HepG2 (cell line): ENCODE measurements at regions not wholly inside any gene's neighbourhood (a gene's known extent, or its start where the extent isn't known, plus 50 kb on each side); places are given as distances from the start of the nearest gene placed in this dataset.

Source experiments
- ATAC-seq: fragments of 200-7000 bp; cut with Tn5 transposase; 3 replicates; pipeline ENCODE4 v1.9.1; 2020; ENCODE audit warnings: mild to moderate bottlenecking, moderate library complexity
- BruUV-seq: library from RNA; stranded (reverse); fragments of 400-500 nt; replicated peaks from 2 replicates; lab custom pipeline; 2021; lab: Mats Ljungman, UMichigan
- CTCF ChIA-PET: fragments of 300-600 bp; formaldehyde crosslinking; extraction: SDS; loops from one replicate; lab custom pipeline; 2021; ENCODE audit warnings: low total read pairs, inconsistent platforms, low intra/inter-chr PET ratio; lab: Yijun Ruan, JAX
- POLR2A ChIA-PET: fragments of 350-600 bp; sonication (Branson Sonifier 250); formaldehyde crosslinking; loops from one replicate; lab custom pipeline; 2020; ENCODE audit warnings: antibody characterized with exemption, inconsistent platforms; lab: Yijun Ruan, JAX
- DNase-seq: peaks from one replicate; pipeline ENCODE4 v3.0.0-alpha.2; 2015; ENCODE audit warnings: low spot score
- FAIRE-seq: peaks from 3 replicates; lab custom pipeline; 2011; peaks lifted over from hg19 to GRCh38; lab: Jason Lieb, UNC
- H2AFZ ChIP-seq: one replicate; pipeline ENCODE4 v1.6.1; 2011; ENCODE audit warnings: low read length, inconsistent platforms
- H3K27ac ChIP-seq: fragments of 300-600 bp; 3 replicates; pipeline ENCODE4 v1.8.0; 2011; ENCODE audit warnings: mixed run types, mild to moderate bottlenecking, mixed read lengths, low read length, inconsistent platforms; ENCODE audit not compliant: insufficient read depth; ENCODE audit errors: extremely low read length
- H3K27me3 ChIP-seq, 2 experiments: fragments of 200-600 bp in 1 of 2; 2 replicates in 1 of 2; 3 replicates in 1 of 2; pipeline versions ENCODE4 v1.6.0 to v1.8.0; 2011; ENCODE audit warnings: low read length in 2 of 2, mild to moderate bottlenecking in 2 of 2, moderate library complexity in 2 of 2, inconsistent platforms in 1 of 2; ENCODE audit not compliant: insufficient read depth in 2 of 2, control insufficient read depth in 1 of 2
- H3K36me3 ChIP-seq, 2 experiments: fragments of 200-600 bp in 1 of 2; replicated peaks in 1 of 2; 2 replicates in 1 of 2; 3 replicates in 1 of 2; pipeline versions ENCODE4 v1.5.1 to v1.8.0; 2011; ENCODE audit warnings: low read length in 2 of 2, inconsistent platforms in 1 of 2; ENCODE audit not compliant: insufficient read depth in 2 of 2, control insufficient read depth in 1 of 2
- H3K4me1 ChIP-seq: 2 replicates; pipeline ENCODE4 v1.5.1; 2012; ENCODE audit warnings: low read length, inconsistent platforms; ENCODE audit not compliant: insufficient read depth
- H3K4me2 ChIP-seq: 2 replicates; pipeline ENCODE4 v1.6.0; 2011; ENCODE audit warnings: low read depth, low read length, inconsistent platforms
- H3K4me3 ChIP-seq, 3 experiments: fragments of 200-600 bp in 1 of 3; sonication (generic), shearing (Covaris generic) in 1 of 3; replicated peaks in 1 of 3; 2 replicates each; pipeline ENCODE4 v1.5.1; 2011 to 2016; ENCODE audit warnings: low read length in 3 of 3, inconsistent platforms in 2 of 3, low read depth in 2 of 3, mild to moderate bottlenecking in 2 of 3, control low read depth in 1 of 3, mixed read lengths in 1 of 3; ENCODE audit not compliant: insufficient read depth in 1 of 3
- H3K79me2 ChIP-seq: one replicate; pipeline ENCODE4 v1.6.1; 2011; ENCODE audit warnings: low read length, inconsistent platforms; ENCODE audit not compliant: insufficient read depth
- H3K9ac ChIP-seq: 2 replicates; pipeline ENCODE4 v1.6.0; 2011; ENCODE audit warnings: mild to moderate bottlenecking, low read depth, low read length, inconsistent platforms; ENCODE audit not compliant: insufficient read depth
- H3K9me3 ChIP-seq: 2 replicates; pipeline ENCODE4 v1.5.1; 2012; ENCODE audit warnings: mild to moderate bottlenecking, low read length
- H4K20me1 ChIP-seq: 2 replicates; pipeline ENCODE4 v1.6.0; 2011; ENCODE audit warnings: inconsistent platforms, mild to moderate bottlenecking, low read length, moderate library complexity; ENCODE audit not compliant: insufficient read depth
- CHD2 ChIP-seq: IDR thresholded peaks from 2 replicates; pipeline ENCODE4 v1.6.1; 2011; ENCODE audit warnings: low read depth, low read length, improper control_type of control experiment
- MED1 ChIP-seq: sonication (generic); formaldehyde crosslinking; IDR thresholded peaks from 2 replicates; pipeline ENCODE4 v1.4.0; 2020; ENCODE audit warnings: missing genetic modification reagents
- MEIS2 ChIP-seq: sonication (generic); formaldehyde crosslinking; IDR thresholded peaks from 2 replicates; pipeline ENCODE4 v1.9.0; 2021; ENCODE audit warnings: mild to moderate bottlenecking, missing genetic modification reagents
- RBAK ChIP-seq: sonication (generic); formaldehyde crosslinking; IDR thresholded peaks from 2 replicates; pipeline ENCODE4 v1.5.1; 2020; ENCODE audit warnings: mild to moderate bottlenecking, missing genetic modification reagents
- ZNF260 ChIP-seq: sonication (generic); formaldehyde crosslinking; IDR thresholded peaks from 2 replicates; pipeline ENCODE4 v1.4.0; 2020; ENCODE audit warnings: missing genetic modification reagents, low read depth, mild to moderate bottlenecking, borderline replicate concordance
- WGBS: methylation state at CpG from one replicate; pipeline ENCODE4 v1.1.6; 2017; ENCODE audit warnings: low lambda C conversion rate; 5-methylcytosine and 5-hydroxymethylcytosine counted together
- in situ Hi-C: cut with HindIII; loops from 2 replicates; pipeline ENCODE4 v1.10.0; 2017; ENCODE audit warnings: low pct_unique_long_range_greater_than_20kb; ENCODE audit not compliant: extremely low pct_ligation_motif_present
- intact Hi-C: fragments of 100-400 bp; cut with micrococcal nuclease; formaldehyde crosslinking; loops from one replicate; pipeline ENCODE4 v1.10.0; 2022; ENCODE audit not compliant: unreplicated experiment
- TF ChIP-seq, protein P1 (sequence below): sonication (generic); formaldehyde crosslinking; IDR thresholded peaks from 2 replicates; pipeline ENCODE4 v1.4.0; 2020; ENCODE audit warnings: missing genetic modification reagents, mild to moderate bottlenecking, borderline replicate concordance

DNA sequence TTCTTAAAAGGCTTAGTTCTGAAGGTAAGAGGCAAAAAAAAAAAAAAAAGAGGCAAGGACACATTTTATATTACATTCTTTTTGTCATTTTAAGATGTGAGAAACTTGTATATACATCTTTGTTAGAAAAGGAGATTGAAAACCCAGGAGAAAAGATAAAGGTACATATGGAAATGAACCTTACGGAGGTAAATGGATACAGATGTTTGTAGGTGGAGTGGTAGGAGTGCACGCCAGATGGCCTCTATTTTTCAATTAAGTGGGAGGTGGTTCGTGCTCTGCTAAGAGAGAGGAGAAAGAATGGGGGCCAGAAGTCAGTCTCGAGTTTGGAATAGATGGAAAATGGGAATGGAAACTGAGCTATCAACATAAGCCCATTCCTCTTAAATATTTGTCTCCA lies 622.5 kb upstream of the GHITM start:
- TF ChIP-seq CHD2 = no peak
- TF ChIP-seq, protein P1, sequence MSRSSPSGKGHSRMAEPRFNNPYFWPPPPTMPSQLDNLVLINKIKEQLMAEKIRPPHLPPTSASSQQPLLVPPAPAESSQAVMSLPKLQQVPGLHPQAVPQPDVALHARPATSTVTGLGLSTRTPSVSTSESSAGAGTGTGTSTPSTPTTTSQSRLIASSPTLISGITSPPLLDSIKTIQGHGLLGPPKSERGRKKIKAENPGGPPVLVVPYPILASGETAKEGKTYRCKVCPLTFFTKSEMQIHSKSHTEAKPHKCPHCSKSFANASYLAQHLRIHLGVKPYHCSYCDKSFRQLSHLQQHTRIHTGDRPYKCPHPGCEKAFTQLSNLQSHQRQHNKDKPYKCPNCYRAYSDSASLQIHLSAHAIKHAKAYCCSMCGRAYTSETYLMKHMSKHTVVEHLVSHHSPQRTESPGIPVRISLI = no peak
- H3K9me3 ChIP-seq = peaks cover 76% of the 10 kb centered on the region
- H4K20me1 ChIP-seq = no peaks in the 10 kb centered on the region
- in situ Hi-C loops = no loop called here
- under 1% methylated on average over 4 of the region's 4 CpGs for WGBS
- H3K4me1 ChIP-seq = no peaks in the 10 kb centered on the region
- no peak overlapping the region for H2AFZ ChIP-seq
- H3K79me2 ChIP-seq = no peaks in the 10 kb centered on the region
- ChIA-PET CTCF (no interaction called here), POLR2A (no interaction called here)
- DNase-seq (no peak), FAIRE-seq (no peak), ATAC-seq (no peak)
- H3K9ac ChIP-seq = no peak overlapping the region
- BruUV-seq = no TSS peak
- intact Hi-C loops = no loop called here
- no peaks in the 10 kb centered on the region for H3K36me3 ChIP-seq
- H3K27me3 ChIP-seq = no peaks in the 10 kb centered on the region; a peak in 1 of 5 replicates
- H3K4me2 ChIP-seq = no peak overlapping the region
- H3K4me3 ChIP-seq = no peak overlapping the region
- H3K27ac ChIP-seq = no peak overlapping the region

DNA sequence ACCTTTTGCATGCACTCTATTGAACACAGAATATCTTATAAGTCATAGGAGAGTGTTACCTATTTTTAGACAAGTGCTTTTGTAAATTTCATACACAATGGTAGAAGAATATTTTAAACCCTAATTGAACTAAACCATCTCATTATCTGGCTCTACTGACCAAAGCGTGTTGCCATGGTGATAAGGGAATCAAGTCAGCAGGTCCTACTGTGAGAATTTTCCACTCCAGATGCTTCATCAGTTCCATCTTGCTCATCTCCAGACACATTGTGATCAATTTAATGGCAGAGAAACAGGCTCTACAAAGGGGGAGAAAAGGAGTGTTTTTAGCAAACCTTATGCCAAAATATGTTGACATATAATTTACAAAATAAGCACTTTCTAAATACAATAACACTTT lies 621.9 kb upstream of the GHITM start:
- BruUV-seq = no TSS peak
- H3K9ac ChIP-seq = no peak overlapping the region
- DNase-seq (no peak), FAIRE-seq (no peak), ATAC-seq (no peak)
- no peak overlapping the region for H3K4me2 ChIP-seq
- 25% methylated on average over 1 of the region's 1 CpG for WGBS
- H3K9me3 ChIP-seq = peaks cover 76% of the 10 kb centered on the region
- H4K20me1 ChIP-seq = no peaks in the 10 kb centered on the region
- no peak overlapping the region for H2AFZ ChIP-seq
- TF ChIP-seq ZNF260 (CRISPR knock-in tag) (no peak), MED1 (no peak), RBAK (no peak), MEIS2 (CRISPR knock-in tag) (no peak)
- no peak overlapping the region for H3K27ac ChIP-seq
- intact Hi-C loops = no loop called here
- POLR2A ChIA-PET = no interaction called here
- H3K4me1 ChIP-seq = no peaks in the 10 kb centered on the region
- H3K36me3 ChIP-seq = no peaks in the 10 kb centered on the region
- CTCF ChIA-PET = no interaction called here
- in situ Hi-C loops = no loop called here
- H3K4me3 ChIP-seq = no peak overlapping the region
- no peaks in the 10 kb centered on the region; a peak in 1 of 5 replicates for H3K27me3 ChIP-seq
- H3K79me2 ChIP-seq = no peaks in the 10 kb centered on the region
